ENCODE measurements at regions not wholly inside any gene's neighbourhood (a gene's known extent, or its start where the extent isn't known, plus 50 kb on each side); places are given as distances from the start of the nearest gene placed in this dataset.

GRCh38 chr1:181172082-181172481 lies 83.6 kb downstream of the IER5 start:
- TF ChIP-seq CTCF (conservative IDR thresholded peaks at IDR 0.05), result no peak
- Mint-ChIP-seq H3K36me3 (ENCODE audit: low read depth) (no peaks in the 10 kb centered on the region), H3K4me1 (peaks cover 10% of the 10 kb centered on the region), H3K9me3 (peaks cover 16% of the 10 kb centered on the region), H3K27ac (no peak overlapping the region), H3K4me3 (no peak overlapping the region), H3K27me3 (ENCODE audit: insufficient read depth) (peaks cover 10% of the 10 kb centered on the region)
- Histone ChIP-seq H3K36me3 (ENCODE audit: control insufficient read depth, insufficient read depth, low read length) (no peaks in the 10 kb centered on the region), H3K9ac (ENCODE audit: extremely low read depth, low read length, poor library complexity, severe bottlenecking) (no peak overlapping the region), H3K4me3 (ENCODE audit: low read length) (no peak overlapping the region), H3K4me1 (ENCODE audit: control insufficient read depth, insufficient read depth, low read length) (peaks cover 3% of the 10 kb centered on the region), H3K9me3 (ENCODE audit: control insufficient read depth, low read length) (peaks cover 17% of the 10 kb centered on the region), H3K27me3 (ENCODE audit: control insufficient read depth, insufficient read depth, low read length, poor library complexity, severe bottlenecking) (no peaks in the 10 kb centered on the region), H3K27ac (ENCODE audit: low read depth, low read length) (no peak overlapping the region)
- 84% methylated on average over 1 of the region's 1 CpG; no CpG with 5 or more reads in 1 of the 2 experiments for WGBS, 2 experiments (ENCODE audit: insufficient coverage in 1 of 2, insufficient read length in 1 of 2)
- no peak for DNase-seq

- Histone ChIP-seq H3K27me3 (ENCODE audit: control insufficient read depth, insufficient read depth, low read length, poor library complexity, severe bottlenecking) (no peaks in the 10 kb centered on the region), H3K4me3 (ENCODE audit: low read length) (no peak overlapping the region), H3K4me1 (ENCODE audit: control insufficient read depth, insufficient read depth, low read length) (peaks cover 3% of the 10 kb centered on the region), H3K27ac (ENCODE audit: low read depth, low read length) (no peak overlapping the region), H3K9me3 (ENCODE audit: control insufficient read depth, low read length) (peaks cover 26% of the 10 kb centered on the region), H3K9ac (ENCODE audit: extremely low read depth, low read length, poor library complexity, severe bottlenecking) (no peak overlapping the region), H3K36me3 (ENCODE audit: control insufficient read depth, insufficient read depth, low read length) (no peaks in the 10 kb centered on the region)
- Mint-ChIP-seq H3K27me3 (ENCODE audit: insufficient read depth) (peaks cover 4% of the 10 kb centered on the region), H3K9me3 (peaks cover 24% of the 10 kb centered on the region), H3K27ac (no peak overlapping the region), H3K4me3 (no peak overlapping the region), H3K4me1 (peaks cover 14% of the 10 kb centered on the region), H3K36me3 (ENCODE audit: low read depth) (no peaks in the 10 kb centered on the region)
- peak; percentile 24 for DNase-seq
- 61 to 77% methylated on average over 3 to 6 of the region's 6 CpGs for WGBS, 2 experiments (ENCODE audit: insufficient coverage in 1 of 2, insufficient read length in 1 of 2)
- no peak for TF ChIP-seq CTCF (conservative IDR thresholded peaks at IDR 0.05)
Measured at GRCh38 chr1:181173761-181174447, 85.4 kb downstream of the IER5 start.

DNA sequence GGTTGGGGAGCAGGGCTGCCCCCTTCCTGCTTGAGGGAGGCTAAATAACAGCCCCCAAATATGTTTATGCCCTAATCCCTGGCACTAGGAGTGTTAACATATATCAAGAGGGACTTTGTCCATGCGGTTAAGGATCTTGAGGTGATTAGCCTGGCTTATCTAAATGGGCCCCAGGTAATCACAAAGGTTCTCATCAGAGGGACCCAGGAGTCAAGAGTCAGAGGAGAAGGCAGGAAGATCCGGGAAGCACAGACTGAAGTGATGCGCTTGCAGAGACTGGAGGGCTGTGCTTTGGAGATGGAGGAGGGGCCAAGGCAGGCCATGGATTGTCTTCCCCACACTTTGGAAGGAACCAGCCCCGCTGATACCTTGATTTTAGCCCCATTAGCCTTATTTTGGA lies 86.4 kb downstream of the IER5 start:
- DNase-seq, result peak; percentile 40
- peaks cover 4% of the 10 kb centered on the region for H3K27me3 Mint-ChIP-seq (ENCODE audit: insufficient read depth)
- TF ChIP-seq CTCF (conservative IDR thresholded peaks at IDR 0.05), result no peak

More for the DNA sequence above, 86.4 kb downstream of the IER5 start:
- H3K27ac ChIP-seq (ENCODE audit: low read depth, low read length), result no peak overlapping the region
- no peak overlapping the region for H3K4me3 ChIP-seq (ENCODE audit: low read length)
- WGBS, 2 experiments (ENCODE audit: insufficient coverage in 1 of 2, insufficient read length in 1 of 2), result 74 to 86% methylated on average over 3 to 4 of the region's 4 CpGs
- H3K27me3 ChIP-seq (ENCODE audit: control insufficient read depth, insufficient read depth, low read length, poor library complexity, severe bottlenecking), result no peaks in the 10 kb centered on the region
- H3K4me1 Mint-ChIP-seq, result peaks cover 21% of the 10 kb centered on the region
- H3K4me1 ChIP-seq (ENCODE audit: control insufficient read depth, insufficient read depth, low read length), result peaks cover 3% of the 10 kb centered on the region
- peaks cover 27% of the 10 kb centered on the region for H3K9me3 ChIP-seq (ENCODE audit: control insufficient read depth, low read length)
- H3K9me3 Mint-ChIP-seq, result peaks cover 24% of the 10 kb centered on the region
- no peaks in the 10 kb centered on the region for H3K36me3 Mint-ChIP-seq (ENCODE audit: low read depth)
- no peak overlapping the region for H3K9ac ChIP-seq (ENCODE audit: extremely low read depth, low read length, poor library complexity, severe bottlenecking)
- no peak overlapping the region for H3K4me3 Mint-ChIP-seq
- H3K27ac Mint-ChIP-seq, result no peak overlapping the region
- H3K36me3 ChIP-seq (ENCODE audit: control insufficient read depth, insufficient read depth, low read length), result no peaks in the 10 kb centered on the region

Measured in endodermal cell (in vitro differentiated cells).